HEK293T (cell line): ENCODE measurements at regions not wholly inside any gene's neighbourhood (a gene's known extent, or its start where the extent isn't known, plus 50 kb on each side); places are given as distances from the start of the nearest gene placed in this dataset.

ENCODE experiments used
- ELF4 ChIP-seq: fragments of 450-650 bp; IDR thresholded peaks from 2 replicates; pipeline ENCODE4 v1.6.1; 2017; ENCODE audit warnings: antibody characterized with exemption
- FOXK2 ChIP-seq: fragments of 450-650 bp; IDR thresholded peaks from 2 replicates; pipeline ENCODE4 v1.6.1; 2016; ENCODE audit warnings: mild to moderate bottlenecking
- FOXM1 ChIP-seq: fragments of 450-650 bp; IDR thresholded peaks from 2 replicates; pipeline ENCODE4 v1.6.1; 2017; ENCODE audit warnings: mild to moderate bottlenecking, borderline replicate concordance
- HDGF ChIP-seq: fragments of 450-650 bp; IDR thresholded peaks from 2 replicates; pipeline ENCODE4 v1.6.1; 2017; ENCODE audit warnings: antibody characterized with exemption, borderline replicate concordance
- NFRKB ChIP-seq: fragments of 450-650 bp; IDR thresholded peaks from 2 replicates; pipeline ENCODE4 v1.6.1; 2016; ENCODE audit warnings: mild to moderate bottlenecking, moderate library complexity
- SP1 ChIP-seq: fragments of 450-650 bp; IDR thresholded peaks from 2 replicates; pipeline ENCODE4 v1.6.1; 2017

- TF ChIP-seq ELF4 (no peak), FOXM1 (no peak), HDGF (no peak), NFRKB (no peak), SP1 (no peak), FOXK2 (no peak)
Measured at GRCh38 chr17:55872374-55872773, 121.5 kb downstream of the PCTP start.
